PFSK-1 (cell line): ENCODE measurements at regions not wholly inside any gene's neighbourhood (a gene's known extent, or its start where the extent isn't known, plus 50 kb on each side); places are given as distances from the start of the nearest gene placed in this dataset.

Source experiments
- FOXP2 ChIP-seq: optimal IDR thresholded peaks from 2 replicates; pipeline ENCODE3; 2011; ENCODE audit warnings: borderline replicate concordance, control low read depth, inconsistent platforms; ENCODE audit not compliant: insufficient read depth; ENCODE audit errors: extremely low read length, extremely low read depth
- POLR2AphosphoS5 ChIP-seq: IDR thresholded peaks from 2 replicates; pipeline ENCODE4 v1.6.1; 2012; ENCODE audit warnings: low read depth, mild to moderate bottlenecking, control low read depth, low read length, moderate library complexity
- REST ChIP-seq, 2 experiments: IDR thresholded peaks; 2 replicates each; pipeline versions ENCODE4 v1.6.1 to v1.8.0; 2011 to 2012; ENCODE audit warnings: low read depth in 2 of 2, low read length in 2 of 2, control low read depth in 1 of 2, inconsistent platforms in 1 of 2, mild to moderate bottlenecking in 1 of 2, moderate library complexity in 1 of 2; ENCODE audit not compliant: insufficient read depth in 1 of 2
- SIN3A ChIP-seq: IDR thresholded peaks from 2 replicates; pipeline ENCODE4 v1.6.1; 2012; ENCODE audit warnings: mild to moderate bottlenecking, low read length, moderate library complexity, borderline replicate concordance; ENCODE audit not compliant: insufficient read depth
- TAF1 ChIP-seq: IDR thresholded peaks from 2 replicates; pipeline ENCODE4 v1.6.1; 2012; ENCODE audit warnings: low read length, control low read depth, borderline replicate concordance; ENCODE audit not compliant: insufficient read depth

GRCh38 chr15:92781925-92782453, 118.1 kb upstream of the CHD2 start:
- TF ChIP-seq REST (IDR thresholded peaks at IDR 0.05; ENCODE audit: insufficient read depth in 1 of 2, low read depth in 2 of 2, low read length in 2 of 2) (no peak), TAF1 (no peak), POLR2AphosphoS5 (no peak), SIN3A (no peak), FOXP2 (no peak)
